Liver (tissue), 3 donors: ENCODE measurements at regions not wholly inside any gene's neighbourhood (a gene's known extent, or its start where the extent isn't known, plus 50 kb on each side); places are given as distances from the start of the nearest gene placed in this dataset.

ENCODE experiments used
- ATF3 ChIP-seq: IDR thresholded peaks from 2 replicates; pipeline ENCODE4 v1.6.1; 2016; ENCODE audit warnings: antibody characterized with exemption
- EGR1 ChIP-seq, 2 donors: IDR thresholded peaks; 2 replicates each; pipeline ENCODE4 v1.6.1; 2016 to 2018; ENCODE audit warnings: antibody characterized with exemption in 2 of 2, low read depth in 2 of 2
- GABPA ChIP-seq, 2 donors: IDR thresholded peaks in 1 of 2; conservative IDR thresholded peaks in 1 of 2; 2 replicates each; pipeline ENCODE4 v1.6.1; 2016; ENCODE audit warnings: antibody characterized with exemption in 2 of 2, mild to moderate bottlenecking in 1 of 2, moderate library complexity in 1 of 2
- HNF4G ChIP-seq: IDR thresholded peaks from 2 replicates; pipeline ENCODE4 v1.6.1; 2016; ENCODE audit warnings: antibody characterized with exemption
- JUND ChIP-seq, 2 donors: IDR thresholded peaks; 2 replicates each; pipeline ENCODE4 v1.6.1; 2016; ENCODE audit warnings: antibody characterized with exemption in 2 of 2
- MAX ChIP-seq: IDR thresholded peaks from 2 replicates; pipeline ENCODE4 v1.6.1; 2016; ENCODE audit warnings: antibody characterized with exemption
- NR2F2 ChIP-seq: IDR thresholded peaks from 2 replicates; pipeline ENCODE4 v1.6.1; 2016; ENCODE audit warnings: antibody characterized with exemption
- RAD21 ChIP-seq, 2 donors: IDR thresholded peaks; 2 replicates each; pipeline ENCODE4 v1.6.1; 2016; ENCODE audit warnings: antibody characterized with exemption in 2 of 2, mild to moderate bottlenecking in 2 of 2
- SP1 ChIP-seq: IDR thresholded peaks from 2 replicates; pipeline ENCODE4 v1.6.1; 2018; ENCODE audit warnings: antibody characterized with exemption, mild to moderate bottlenecking
- TAF1 ChIP-seq: conservative IDR thresholded peaks from 2 replicates; pipeline ENCODE4 v1.6.1; 2016; ENCODE audit warnings: antibody characterized with exemption, mild to moderate bottlenecking
- YY1 ChIP-seq: IDR thresholded peaks from 2 replicates; pipeline ENCODE4 v1.6.1; 2016; ENCODE audit warnings: antibody characterized with exemption, mild to moderate bottlenecking
- TF ChIP-seq, protein P1 (sequence below): fragments of 150-350 bp; IDR thresholded peaks from 2 replicates; pipeline ENCODE4 v1.5.1; 2017; ENCODE audit warnings: improper control_type of control experiment, low read depth, low read length; ENCODE audit not compliant: missing input control
- TF ChIP-seq, protein P2 (sequence below): IDR thresholded peaks from 2 replicates; pipeline ENCODE4 v1.6.1; 2016; ENCODE audit warnings: antibody characterized with exemption, mild to moderate bottlenecking
- TF ChIP-seq, protein P3 (sequence below): IDR thresholded peaks from 2 replicates; pipeline ENCODE4 v1.6.1; 2016; ENCODE audit warnings: antibody characterized with exemption
- donor health status: healthy.
- donor health status: healthy.

- TF ChIP-seq, protein P1, sequence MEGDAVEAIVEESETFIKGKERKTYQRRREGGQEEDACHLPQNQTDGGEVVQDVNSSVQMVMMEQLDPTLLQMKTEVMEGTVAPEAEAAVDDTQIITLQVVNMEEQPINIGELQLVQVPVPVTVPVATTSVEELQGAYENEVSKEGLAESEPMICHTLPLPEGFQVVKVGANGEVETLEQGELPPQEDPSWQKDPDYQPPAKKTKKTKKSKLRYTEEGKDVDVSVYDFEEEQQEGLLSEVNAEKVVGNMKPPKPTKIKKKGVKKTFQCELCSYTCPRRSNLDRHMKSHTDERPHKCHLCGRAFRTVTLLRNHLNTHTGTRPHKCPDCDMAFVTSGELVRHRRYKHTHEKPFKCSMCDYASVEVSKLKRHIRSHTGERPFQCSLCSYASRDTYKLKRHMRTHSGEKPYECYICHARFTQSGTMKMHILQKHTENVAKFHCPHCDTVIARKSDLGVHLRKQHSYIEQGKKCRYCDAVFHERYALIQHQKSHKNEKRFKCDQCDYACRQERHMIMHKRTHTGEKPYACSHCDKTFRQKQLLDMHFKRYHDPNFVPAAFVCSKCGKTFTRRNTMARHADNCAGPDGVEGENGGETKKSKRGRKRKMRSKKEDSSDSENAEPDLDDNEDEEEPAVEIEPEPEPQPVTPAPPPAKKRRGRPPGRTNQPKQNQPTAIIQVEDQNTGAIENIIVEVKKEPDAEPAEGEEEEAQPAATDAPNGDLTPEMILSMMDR, result no peak
- TF ChIP-seq ATF3, result no peak
- no peak for TF ChIP-seq HNF4G
- TF ChIP-seq, protein P2, sequence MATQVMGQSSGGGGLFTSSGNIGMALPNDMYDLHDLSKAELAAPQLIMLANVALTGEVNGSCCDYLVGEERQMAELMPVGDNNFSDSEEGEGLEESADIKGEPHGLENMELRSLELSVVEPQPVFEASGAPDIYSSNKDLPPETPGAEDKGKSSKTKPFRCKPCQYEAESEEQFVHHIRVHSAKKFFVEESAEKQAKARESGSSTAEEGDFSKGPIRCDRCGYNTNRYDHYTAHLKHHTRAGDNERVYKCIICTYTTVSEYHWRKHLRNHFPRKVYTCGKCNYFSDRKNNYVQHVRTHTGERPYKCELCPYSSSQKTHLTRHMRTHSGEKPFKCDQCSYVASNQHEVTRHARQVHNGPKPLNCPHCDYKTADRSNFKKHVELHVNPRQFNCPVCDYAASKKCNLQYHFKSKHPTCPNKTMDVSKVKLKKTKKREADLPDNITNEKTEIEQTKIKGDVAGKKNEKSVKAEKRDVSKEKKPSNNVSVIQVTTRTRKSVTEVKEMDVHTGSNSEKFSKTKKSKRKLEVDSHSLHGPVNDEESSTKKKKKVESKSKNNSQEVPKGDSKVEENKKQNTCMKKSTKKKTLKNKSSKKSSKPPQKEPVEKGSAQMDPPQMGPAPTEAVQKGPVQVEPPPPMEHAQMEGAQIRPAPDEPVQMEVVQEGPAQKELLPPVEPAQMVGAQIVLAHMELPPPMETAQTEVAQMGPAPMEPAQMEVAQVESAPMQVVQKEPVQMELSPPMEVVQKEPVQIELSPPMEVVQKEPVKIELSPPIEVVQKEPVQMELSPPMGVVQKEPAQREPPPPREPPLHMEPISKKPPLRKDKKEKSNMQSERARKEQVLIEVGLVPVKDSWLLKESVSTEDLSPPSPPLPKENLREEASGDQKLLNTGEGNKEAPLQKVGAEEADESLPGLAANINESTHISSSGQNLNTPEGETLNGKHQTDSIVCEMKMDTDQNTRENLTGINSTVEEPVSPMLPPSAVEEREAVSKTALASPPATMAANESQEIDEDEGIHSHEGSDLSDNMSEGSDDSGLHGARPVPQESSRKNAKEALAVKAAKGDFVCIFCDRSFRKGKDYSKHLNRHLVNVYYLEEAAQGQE, result no peak
- TF ChIP-seq JUND (IDR thresholded peaks at IDR 0.05), result no peak
- no peak for TF ChIP-seq MAX
- TF ChIP-seq YY1, result no peak
- TF ChIP-seq EGR1 (IDR thresholded peaks at IDR 0.05; ENCODE audit: low read depth in 2 of 2), result no peak
- no peak for TF ChIP-seq RAD21 (IDR thresholded peaks at IDR 0.05)
- TF ChIP-seq SP1, result no peak
- TF ChIP-seq TAF1, result no peak
- no peak for TF ChIP-seq NR2F2
- TF ChIP-seq, protein P3, sequence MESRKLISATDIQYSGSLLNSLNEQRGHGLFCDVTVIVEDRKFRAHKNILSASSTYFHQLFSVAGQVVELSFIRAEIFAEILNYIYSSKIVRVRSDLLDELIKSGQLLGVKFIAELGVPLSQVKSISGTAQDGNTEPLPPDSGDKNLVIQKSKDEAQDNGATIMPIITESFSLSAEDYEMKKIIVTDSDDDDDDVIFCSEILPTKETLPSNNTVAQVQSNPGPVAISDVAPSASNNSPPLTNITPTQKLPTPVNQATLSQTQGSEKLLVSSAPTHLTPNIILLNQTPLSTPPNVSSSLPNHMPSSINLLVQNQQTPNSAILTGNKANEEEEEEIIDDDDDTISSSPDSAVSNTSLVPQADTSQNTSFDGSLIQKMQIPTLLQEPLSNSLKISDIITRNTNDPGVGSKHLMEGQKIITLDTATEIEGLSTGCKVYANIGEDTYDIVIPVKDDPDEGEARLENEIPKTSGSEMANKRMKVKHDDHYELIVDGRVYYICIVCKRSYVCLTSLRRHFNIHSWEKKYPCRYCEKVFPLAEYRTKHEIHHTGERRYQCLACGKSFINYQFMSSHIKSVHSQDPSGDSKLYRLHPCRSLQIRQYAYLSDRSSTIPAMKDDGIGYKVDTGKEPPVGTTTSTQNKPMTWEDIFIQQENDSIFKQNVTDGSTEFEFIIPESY, result no peak
- TF ChIP-seq GABPA (IDR thresholded peaks at IDR 0.05 in 1 of 2, conservative IDR thresholded peaks at IDR 0.05 in 1 of 2), result no peak
Measured at GRCh38 chr17:51491416-51491815, 231.1 kb downstream of the UTP18 start.
